ENCODE measurements at regions not wholly inside any gene's neighbourhood (a gene's known extent, or its start where the extent isn't known, plus 50 kb on each side); places are given as distances from the start of the nearest gene placed in this dataset.

DNA sequence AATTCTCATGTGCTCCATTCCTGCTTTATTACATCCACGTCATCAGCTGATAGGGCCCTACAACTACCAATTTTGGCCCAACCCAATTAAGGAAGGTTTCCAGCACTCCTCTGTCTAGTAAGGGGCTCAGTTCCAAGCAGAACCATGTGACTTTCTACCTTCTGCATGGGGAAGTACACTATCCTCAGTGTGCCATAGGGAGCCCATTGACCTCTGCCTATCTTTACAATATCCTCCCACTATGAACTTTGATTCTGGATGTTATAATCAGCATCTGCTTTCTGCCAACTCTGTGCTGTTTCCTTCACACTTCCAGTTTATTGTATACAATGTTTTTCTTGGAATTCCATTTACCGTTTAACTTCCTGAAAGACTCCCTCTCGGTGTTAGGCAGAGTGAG is 53.9 kb upstream of the GCFC2 start:
- TF ChIP-seq, protein P1, sequence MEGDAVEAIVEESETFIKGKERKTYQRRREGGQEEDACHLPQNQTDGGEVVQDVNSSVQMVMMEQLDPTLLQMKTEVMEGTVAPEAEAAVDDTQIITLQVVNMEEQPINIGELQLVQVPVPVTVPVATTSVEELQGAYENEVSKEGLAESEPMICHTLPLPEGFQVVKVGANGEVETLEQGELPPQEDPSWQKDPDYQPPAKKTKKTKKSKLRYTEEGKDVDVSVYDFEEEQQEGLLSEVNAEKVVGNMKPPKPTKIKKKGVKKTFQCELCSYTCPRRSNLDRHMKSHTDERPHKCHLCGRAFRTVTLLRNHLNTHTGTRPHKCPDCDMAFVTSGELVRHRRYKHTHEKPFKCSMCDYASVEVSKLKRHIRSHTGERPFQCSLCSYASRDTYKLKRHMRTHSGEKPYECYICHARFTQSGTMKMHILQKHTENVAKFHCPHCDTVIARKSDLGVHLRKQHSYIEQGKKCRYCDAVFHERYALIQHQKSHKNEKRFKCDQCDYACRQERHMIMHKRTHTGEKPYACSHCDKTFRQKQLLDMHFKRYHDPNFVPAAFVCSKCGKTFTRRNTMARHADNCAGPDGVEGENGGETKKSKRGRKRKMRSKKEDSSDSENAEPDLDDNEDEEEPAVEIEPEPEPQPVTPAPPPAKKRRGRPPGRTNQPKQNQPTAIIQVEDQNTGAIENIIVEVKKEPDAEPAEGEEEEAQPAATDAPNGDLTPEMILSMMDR (tag by site-specific recombination; IDR thresholded peaks at IDR 0.05) = no peak
- TF ChIP-seq, protein P2, sequence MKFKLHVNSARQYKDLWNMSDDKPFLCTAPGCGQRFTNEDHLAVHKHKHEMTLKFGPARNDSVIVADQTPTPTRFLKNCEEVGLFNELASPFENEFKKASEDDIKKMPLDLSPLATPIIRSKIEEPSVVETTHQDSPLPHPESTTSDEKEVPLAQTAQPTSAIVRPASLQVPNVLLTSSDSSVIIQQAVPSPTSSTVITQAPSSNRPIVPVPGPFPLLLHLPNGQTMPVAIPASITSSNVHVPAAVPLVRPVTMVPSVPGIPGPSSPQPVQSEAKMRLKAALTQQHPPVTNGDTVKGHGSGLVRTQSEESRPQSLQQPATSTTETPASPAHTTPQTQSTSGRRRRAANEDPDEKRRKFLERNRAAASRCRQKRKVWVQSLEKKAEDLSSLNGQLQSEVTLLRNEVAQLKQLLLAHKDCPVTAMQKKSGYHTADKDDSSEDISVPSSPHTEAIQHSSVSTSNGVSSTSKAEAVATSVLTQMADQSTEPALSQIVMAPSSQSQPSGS (tag by site-specific recombination; IDR thresholded peaks at IDR 0.05; ENCODE audit: low read depth) = no peak
- TF ChIP-seq SALL2 (tag by site-specific recombination; IDR thresholded peaks at IDR 0.05; ENCODE audit: borderline replicate concordance) (no peak), ZBTB1 (tag by site-specific recombination; IDR thresholded peaks at IDR 0.05) (no peak), SCRT1 (tag by site-specific recombination; IDR thresholded peaks at IDR 0.05; ENCODE audit: borderline replicate concordance) (no peak)
- TF ChIP-seq, protein P3, sequence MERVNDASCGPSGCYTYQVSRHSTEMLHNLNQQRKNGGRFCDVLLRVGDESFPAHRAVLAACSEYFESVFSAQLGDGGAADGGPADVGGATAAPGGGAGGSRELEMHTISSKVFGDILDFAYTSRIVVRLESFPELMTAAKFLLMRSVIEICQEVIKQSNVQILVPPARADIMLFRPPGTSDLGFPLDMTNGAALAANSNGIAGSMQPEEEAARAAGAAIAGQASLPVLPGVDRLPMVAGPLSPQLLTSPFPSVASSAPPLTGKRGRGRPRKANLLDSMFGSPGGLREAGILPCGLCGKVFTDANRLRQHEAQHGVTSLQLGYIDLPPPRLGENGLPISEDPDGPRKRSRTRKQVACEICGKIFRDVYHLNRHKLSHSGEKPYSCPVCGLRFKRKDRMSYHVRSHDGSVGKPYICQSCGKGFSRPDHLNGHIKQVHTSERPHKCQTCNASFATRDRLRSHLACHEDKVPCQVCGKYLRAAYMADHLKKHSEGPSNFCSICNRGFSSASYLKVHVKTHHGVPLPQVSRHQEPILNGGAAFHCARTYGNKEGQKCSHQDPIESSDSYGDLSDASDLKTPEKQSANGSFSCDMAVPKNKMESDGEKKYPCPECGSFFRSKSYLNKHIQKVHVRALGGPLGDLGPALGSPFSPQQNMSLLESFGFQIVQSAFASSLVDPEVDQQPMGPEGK (tag by site-specific recombination; IDR thresholded peaks at IDR 0.05) = no peak

All from HEK293 (cell line).